NT2/D1 (cell line): ENCODE measurements at regions not wholly inside any gene's neighbourhood (a gene's known extent, or its start where the extent isn't known, plus 50 kb on each side); places are given as distances from the start of the nearest gene placed in this dataset.

ENCODE experiments used
- SUZ12 ChIP-seq: IDR thresholded peaks from 2 replicates; pipeline ENCODE4 v1.6.1; 2011; ENCODE audit not compliant: insufficient read length, insufficient read depth; ENCODE audit errors: extremely low read depth
- YY1 ChIP-seq: IDR thresholded peaks from 2 replicates; pipeline ENCODE4 v1.6.1; 2011; ENCODE audit not compliant: insufficient read length, insufficient read depth
- ZNF274 ChIP-seq: IDR thresholded peaks from 2 replicates; pipeline ENCODE4 v1.6.1; 2011; ENCODE audit warnings: mild to moderate bottlenecking, low read depth, low read length

GRCh38 chr7:148940702-148941597, 56.9 kb upstream of the EZH2 start:
- no peak for TF ChIP-seq YY1
- no peak for TF ChIP-seq ZNF274
- no peak for TF ChIP-seq SUZ12
